K562 (cell line): ENCODE measurements at regions not wholly inside any gene's neighbourhood (a gene's known extent, or its start where the extent isn't known, plus 50 kb on each side); places are given as distances from the start of the nearest gene placed in this dataset.

Source experiments
- ATAC-seq: fragments of 200-7000 bp; cut with Tn5 transposase; 3 replicates; pipeline ENCODE4 v1.9.1; 2020; ENCODE audit warnings: moderate library complexity
- BruUV-seq: library from RNA; stranded (reverse); fragments of 400-500 nt; replicated peaks from 2 replicates; lab custom pipeline; 2021; lab: Mats Ljungman, UMichigan
- CTCF ChIA-PET: fragments of 300-600 bp; formaldehyde crosslinking; extraction: SDS; loops from one replicate; lab custom pipeline; 2021; ENCODE audit warnings: low intra/inter-chr PET ratio; lab: Yijun Ruan, JAX
- POLR2A ChIA-PET: fragments of 300-600, 350-650 bp; sonication (Branson Sonifier 250); formaldehyde crosslinking; extraction: SDS; loops from one replicate; lab custom pipeline; 2021; ENCODE audit warnings: antibody characterized with exemption, inconsistent platforms; lab: Yijun Ruan, JAX
- DNase-seq, 4 experiments: peaks; one replicate each; pipeline versions ENCODE4 v3.0.0 to v3.0.0-alpha.2; 2011 to 2018; ENCODE audit warnings: low spot score in 3 of 4, mixed read lengths in 3 of 4; ENCODE audit errors: extremely low read depth in 1 of 4
- FAIRE-seq: peaks from 2 replicates; lab custom pipeline; 2011; peaks lifted over from hg19 to GRCh38; lab: Jason Lieb, UNC
- H2AFZ ChIP-seq: 2 replicates; pipeline ENCODE4 v1.6.0; 2011; ENCODE audit warnings: low read depth, low read length, control low read depth, inconsistent platforms
- H3K27ac ChIP-seq: fragments of 200-600 bp; 3 replicates; pipeline ENCODE4 v1.8.0; 2011; ENCODE audit warnings: low read depth, mild to moderate bottlenecking, control low read depth, inconsistent platforms, low read length, moderate library complexity, mixed read lengths; ENCODE audit errors: extremely low read depth
- H3K27me3 ChIP-seq, 2 experiments: fragments of 300-600 bp in 1 of 2; 2 replicates in 1 of 2; 3 replicates in 1 of 2; pipeline versions ENCODE4 v1.6.0 to v1.8.0; 2011; ENCODE audit warnings: inconsistent platforms in 2 of 2, low read length in 2 of 2, mild to moderate bottlenecking in 1 of 2, mixed read lengths in 1 of 2, moderate library complexity in 1 of 2; ENCODE audit not compliant: control insufficient read depth in 2 of 2, insufficient read depth in 2 of 2
- H3K36me3 ChIP-seq: fragments of 300-600 bp; 3 replicates; pipeline ENCODE4 v1.8.0; 2011; ENCODE audit warnings: mild to moderate bottlenecking, low read length, inconsistent platforms; ENCODE audit not compliant: control insufficient read depth, insufficient read depth
- H3K4me1 ChIP-seq, 2 experiments: fragments of 200-600 bp in 1 of 2; replicated peaks in 1 of 2; 2 replicates in 1 of 2; 3 replicates in 1 of 2; pipeline versions ENCODE4 v1.5.1 to v1.8.0; 2011; ENCODE audit warnings: inconsistent platforms in 2 of 2, low read length in 2 of 2, mild to moderate bottlenecking in 1 of 2, mixed read lengths in 1 of 2, moderate library complexity in 1 of 2; ENCODE audit not compliant: control insufficient read depth in 2 of 2, insufficient read depth in 2 of 2
- H3K4me2 ChIP-seq: 2 replicates; pipeline ENCODE4 v1.6.1; 2011; ENCODE audit warnings: low read length, control low read depth, inconsistent platforms, mixed read lengths; ENCODE audit not compliant: insufficient read depth
- H3K4me3 ChIP-seq: fragments of 200-600 bp; sonication (generic), shearing (Covaris generic); 2 replicates; pipeline ENCODE4 v1.5.1; 2016; ENCODE audit warnings: control low read depth, inconsistent platforms
- H3K79me2 ChIP-seq: fragments of 200-600 bp; 3 replicates; pipeline ENCODE4 v1.8.0; 2011; ENCODE audit warnings: low read length, inconsistent platforms; ENCODE audit not compliant: control insufficient read depth, insufficient read depth
- H3K9ac ChIP-seq, 2 experiments: 2 replicates each; pipeline versions ENCODE4 v1.6.0 to v1.6.1; 2011; ENCODE audit warnings: low read depth in 2 of 2, low read length in 2 of 2, control low read depth in 1 of 2, inconsistent platforms in 1 of 2, mild to moderate bottlenecking in 1 of 2, mixed read lengths in 1 of 2; ENCODE audit not compliant: insufficient read depth in 1 of 2
- H3K9me1 ChIP-seq: one replicate; pipeline ENCODE4 v1.6.0; 2011; ENCODE audit warnings: inconsistent platforms, mild to moderate bottlenecking, low read length, moderate library complexity; ENCODE audit not compliant: control insufficient read depth, insufficient read depth
- H3K9me3 ChIP-seq: replicated peaks from 2 replicates; pipeline ENCODE4 v1.5.1; 2011; ENCODE audit warnings: low read depth, low read length, inconsistent platforms; ENCODE audit not compliant: control insufficient read depth, insufficient read depth
- H4K20me1 ChIP-seq: replicated peaks from 2 replicates; pipeline ENCODE4 v1.6.1; 2011; ENCODE audit warnings: low read length, inconsistent platforms, mixed read lengths; ENCODE audit not compliant: control insufficient read depth, insufficient read depth
- CAMTA2 ChIP-seq: fragments of 250-450 bp; sonication (Bioruptor Pico); conservative IDR thresholded peaks from 2 replicates; pipeline ENCODE4 v1.5.1; 2022
- CBX5 ChIP-seq: IDR thresholded peaks from 2 replicates; pipeline ENCODE4 v1.6.1; 2014; ENCODE audit warnings: low read depth, borderline replicate concordance
- MCM7 ChIP-seq, 2 experiments: fragments of 450-650 bp; IDR thresholded peaks; 2 replicates each; pipeline ENCODE4 v1.6.1; 2016 to 2018
- SMAD2 ChIP-seq: fragments of 150-350 bp; IDR thresholded peaks from 2 replicates; pipeline ENCODE4 v1.6.1; 2014; ENCODE audit warnings: low read depth, mild to moderate bottlenecking, low read length
- ZNF324 ChIP-seq: fragments of 250-450 bp; sonication (Bioruptor Pico); IDR thresholded peaks from 2 replicates; pipeline ENCODE4 v1.4.0; 2020; ENCODE audit warnings: mild to moderate bottlenecking
- ZSCAN29 ChIP-seq: fragments of 450-650 bp; IDR thresholded peaks from 2 replicates; pipeline ENCODE4 v1.6.1; 2017
- WGBS: fragments of 100-300 bp; shearing (Covaris generic); methylation state at CpG from one replicate; pipeline ENCODE4 v1.1.6; 2016; ENCODE audit warnings: low coverage, mixed read lengths; ENCODE audit not compliant: insufficient coverage; ENCODE audit errors: missing lambda C conversion rate; 5-methylcytosine and 5-hydroxymethylcytosine counted together
- in situ Hi-C: fragments of 300-500 bp; cut with MboI; formaldehyde crosslinking; loops from 4 replicates; pipeline ENCODE4 v1.15.0; 2018; ENCODE audit warnings: inconsistent platforms, mixed read lengths
- intact Hi-C: fragments of 100-400 bp; cut with micrococcal nuclease; formaldehyde crosslinking; loops from 2 replicates; pipeline ENCODE4 v1.14.2; 2022
- TF ChIP-seq, protein P1 (sequence below): fragments of 250-450 bp; sonication (Bioruptor Pico); IDR thresholded peaks from 2 replicates; pipeline ENCODE4 v1.5.0; 2020; ENCODE audit warnings: mild to moderate bottlenecking, borderline replicate concordance
- TF ChIP-seq, protein P2 (sequence below): IDR thresholded peaks from 2 replicates; pipeline ENCODE4 v1.6.1; 2011; ENCODE audit not compliant: insufficient read length; ENCODE audit errors: extremely low read depth
- TF ChIP-seq, protein P3 (sequence below): sonication (generic); formaldehyde crosslinking; IDR thresholded peaks from 2 replicates; pipeline ENCODE4 v1.8.0; 2022; ENCODE audit warnings: missing genetic modification reagents, mild to moderate bottlenecking, moderate library complexity, borderline replicate concordance
- TF ChIP-seq, protein P4 (sequence below): fragments of 250-450 bp; sonication (Bioruptor Pico); IDR thresholded peaks from 2 replicates; pipeline ENCODE4 v1.4.0; 2020
- TF ChIP-seq, protein P5 (sequence below): fragments of 450-650 bp; IDR thresholded peaks from 2 replicates; pipeline ENCODE4 v1.6.1; 2016; ENCODE audit warnings: low read depth, mild to moderate bottlenecking, moderate library complexity

DNA sequence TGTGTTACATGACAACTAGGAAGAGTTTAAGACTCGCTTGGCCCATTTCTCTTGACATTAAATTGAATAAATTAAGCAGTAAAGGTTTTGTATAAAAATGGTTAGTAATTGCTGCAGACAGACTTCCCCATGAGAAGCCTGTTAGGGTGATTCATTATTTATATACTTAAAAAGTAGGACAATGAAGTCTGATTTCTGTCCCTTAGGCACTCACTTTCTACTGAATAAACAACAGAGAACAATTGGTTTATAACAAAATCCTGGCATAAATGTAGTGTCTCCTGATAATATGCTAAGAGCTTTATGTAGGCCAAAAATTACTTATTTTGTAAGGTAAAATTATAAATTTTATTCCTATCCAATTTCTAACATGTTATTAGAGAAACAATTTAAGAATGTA, 2138.5 kb upstream of the PCDH20 start:
- WGBS = 0% methylated on average over 1 of the region's 1 CpG
- CTCF ChIA-PET = no interaction called here
- no peaks in the 10 kb centered on the region for H3K27me3 ChIP-seq
- POLR2A ChIA-PET = no interaction called here
- no peaks in the 10 kb centered on the region for H3K36me3 ChIP-seq
- in situ Hi-C loops = no loop called here
- H3K4me3 ChIP-seq = no peak overlapping the region
- H4K20me1 ChIP-seq = no peaks in the 10 kb centered on the region
- no peak for ATAC-seq
- TF ChIP-seq, protein P1, sequence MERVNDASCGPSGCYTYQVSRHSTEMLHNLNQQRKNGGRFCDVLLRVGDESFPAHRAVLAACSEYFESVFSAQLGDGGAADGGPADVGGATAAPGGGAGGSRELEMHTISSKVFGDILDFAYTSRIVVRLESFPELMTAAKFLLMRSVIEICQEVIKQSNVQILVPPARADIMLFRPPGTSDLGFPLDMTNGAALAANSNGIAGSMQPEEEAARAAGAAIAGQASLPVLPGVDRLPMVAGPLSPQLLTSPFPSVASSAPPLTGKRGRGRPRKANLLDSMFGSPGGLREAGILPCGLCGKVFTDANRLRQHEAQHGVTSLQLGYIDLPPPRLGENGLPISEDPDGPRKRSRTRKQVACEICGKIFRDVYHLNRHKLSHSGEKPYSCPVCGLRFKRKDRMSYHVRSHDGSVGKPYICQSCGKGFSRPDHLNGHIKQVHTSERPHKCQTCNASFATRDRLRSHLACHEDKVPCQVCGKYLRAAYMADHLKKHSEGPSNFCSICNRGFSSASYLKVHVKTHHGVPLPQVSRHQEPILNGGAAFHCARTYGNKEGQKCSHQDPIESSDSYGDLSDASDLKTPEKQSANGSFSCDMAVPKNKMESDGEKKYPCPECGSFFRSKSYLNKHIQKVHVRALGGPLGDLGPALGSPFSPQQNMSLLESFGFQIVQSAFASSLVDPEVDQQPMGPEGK (CRISPR knock-in tag) = no peak
- TF ChIP-seq, protein P2, sequence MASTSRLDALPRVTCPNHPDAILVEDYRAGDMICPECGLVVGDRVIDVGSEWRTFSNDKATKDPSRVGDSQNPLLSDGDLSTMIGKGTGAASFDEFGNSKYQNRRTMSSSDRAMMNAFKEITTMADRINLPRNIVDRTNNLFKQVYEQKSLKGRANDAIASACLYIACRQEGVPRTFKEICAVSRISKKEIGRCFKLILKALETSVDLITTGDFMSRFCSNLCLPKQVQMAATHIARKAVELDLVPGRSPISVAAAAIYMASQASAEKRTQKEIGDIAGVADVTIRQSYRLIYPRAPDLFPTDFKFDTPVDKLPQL = no peak
- TF ChIP-seq CAMTA2 (CRISPR knock-in tag) (no peak), MCM7 (IDR thresholded peaks at IDR 0.05) (no peak), ZNF324 (CRISPR knock-in tag) (no peak), SMAD2 (no peak), CBX5 (no peak), ZSCAN29 (no peak)
- TF ChIP-seq, protein P3, sequence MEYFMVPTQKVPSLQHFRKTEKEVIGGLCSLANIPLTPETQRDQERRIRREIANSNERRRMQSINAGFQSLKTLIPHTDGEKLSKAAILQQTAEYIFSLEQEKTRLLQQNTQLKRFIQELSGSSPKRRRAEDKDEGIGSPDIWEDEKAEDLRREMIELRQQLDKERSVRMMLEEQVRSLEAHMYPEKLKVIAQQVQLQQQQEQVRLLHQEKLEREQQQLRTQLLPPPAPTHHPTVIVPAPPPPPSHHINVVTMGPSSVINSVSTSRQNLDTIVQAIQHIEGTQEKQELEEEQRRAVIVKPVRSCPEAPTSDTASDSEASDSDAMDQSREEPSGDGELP = no peak
- TF ChIP-seq, protein P4, sequence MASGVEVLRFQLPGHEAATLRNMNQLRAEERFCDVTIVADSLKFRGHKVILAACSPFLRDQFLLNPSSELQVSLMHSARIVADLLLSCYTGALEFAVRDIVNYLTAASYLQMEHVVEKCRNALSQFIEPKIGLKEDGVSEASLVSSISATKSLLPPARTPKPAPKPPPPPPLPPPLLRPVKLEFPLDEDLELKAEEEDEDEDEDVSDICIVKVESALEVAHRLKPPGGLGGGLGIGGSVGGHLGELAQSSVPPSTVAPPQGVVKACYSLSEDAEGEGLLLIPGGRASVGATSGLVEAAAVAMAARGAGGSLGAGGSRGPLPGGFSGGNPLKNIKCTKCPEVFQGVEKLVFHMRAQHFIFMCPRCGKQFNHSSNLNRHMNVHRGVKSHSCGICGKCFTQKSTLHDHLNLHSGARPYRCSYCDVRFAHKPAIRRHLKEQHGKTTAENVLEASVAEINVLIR (CRISPR knock-in tag) = no peak
- TF ChIP-seq, protein P5, sequence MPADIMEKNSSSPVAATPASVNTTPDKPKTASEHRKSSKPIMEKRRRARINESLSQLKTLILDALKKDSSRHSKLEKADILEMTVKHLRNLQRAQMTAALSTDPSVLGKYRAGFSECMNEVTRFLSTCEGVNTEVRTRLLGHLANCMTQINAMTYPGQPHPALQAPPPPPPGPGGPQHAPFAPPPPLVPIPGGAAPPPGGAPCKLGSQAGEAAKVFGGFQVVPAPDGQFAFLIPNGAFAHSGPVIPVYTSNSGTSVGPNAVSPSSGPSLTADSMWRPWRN = no peak
- TF ChIP-seq, all 486 proteins: peak for 0
- Histone ChIP-seq H3K4me1 (no peaks in the 10 kb centered on the region), H3K79me2 (no peaks in the 10 kb centered on the region), H3K27ac (no peak overlapping the region), H3K9me1 (no peaks in the 10 kb centered on the region), H2AFZ (no peak overlapping the region), H3K4me2 (no peak overlapping the region), H3K9ac (no peak overlapping the region), H3K9me3 (no peaks in the 10 kb centered on the region)
- no TSS peak for BruUV-seq
- DNase-seq (no peak), FAIRE-seq (no peak)
- intact Hi-C loops = no loop called here
